OCI-LY7 (cell line): ENCODE measurements at regions not wholly inside any gene's neighbourhood (a gene's known extent, or its start where the extent isn't known, plus 50 kb on each side); places are given as distances from the start of the nearest gene placed in this dataset.

ENCODE experiments used
- BruUV-seq: library from RNA; stranded (reverse); fragments of 400-500 nt; replicated peaks from 2 replicates; lab custom pipeline; 2021; lab: Mats Ljungman, UMichigan
- CTCF ChIA-PET: fragments of 300-600 bp; sonication (Branson Sonifier 250); formaldehyde crosslinking; loops from one replicate; lab custom pipeline; 2022; ENCODE audit warnings: antibody characterized with exemption; ENCODE audit not compliant: unreplicated experiment; lab: Charles Lee
- POLR2A ChIA-PET: fragments of 300-600 bp; sonication (Branson Sonifier 250); formaldehyde crosslinking; loops from one replicate; lab custom pipeline; 2022; ENCODE audit warnings: antibody characterized with exemption; lab: Charles Lee
- DNase-seq: peaks from one replicate; pipeline ENCODE4 v3.0.0-alpha.2; 2015; ENCODE audit warnings: low spot score
- H2AFZ ChIP-seq: fragments of 200-600 bp; sonication (generic), shearing (Covaris generic); 2 replicates; pipeline ENCODE4 v1.6.1; 2014; ENCODE audit warnings: mild to moderate bottlenecking, antibody characterized with exemption, low read length, moderate library complexity
- H3K27ac ChIP-seq: fragments of 200-600 bp; sonication (generic); 2 replicates; pipeline ENCODE4 v1.5.1; 2014; ENCODE audit warnings: mixed run types, low read depth, mild to moderate bottlenecking, moderate library complexity, low read length, inconsistent platforms; ENCODE audit not compliant: poor library complexity, severe bottlenecking
- H3K36me3 ChIP-seq: fragments of 200-600 bp; sonication (generic); 2 replicates; pipeline ENCODE4 v1.6.1; 2014; ENCODE audit warnings: mild to moderate bottlenecking, antibody characterized with exemption, low read length, moderate library complexity, mixed read lengths; ENCODE audit not compliant: insufficient read depth
- H3K4me1 ChIP-seq: fragments of 200-600 bp; sonication (generic); 2 replicates; pipeline ENCODE4 v1.5.1; 2014; ENCODE audit warnings: mild to moderate bottlenecking, low read length; ENCODE audit not compliant: insufficient read depth, poor library complexity, severe bottlenecking
- H3K4me2 ChIP-seq: fragments of 200-600 bp; sonication (generic); 2 replicates; pipeline ENCODE4 v1.6.1; 2014; ENCODE audit warnings: mild to moderate bottlenecking, low read length
- H3K4me3 ChIP-seq: fragments of 200-600 bp; sonication (generic); 2 replicates; pipeline ENCODE4 v1.5.1; 2014; ENCODE audit warnings: mild to moderate bottlenecking, low read depth, low read length; ENCODE audit not compliant: poor library complexity, severe bottlenecking
- H3K79me2 ChIP-seq: fragments of 200-600 bp; sonication (generic); 2 replicates; pipeline ENCODE4 v1.6.1; 2016; ENCODE audit warnings: low read depth, mild to moderate bottlenecking, low read length, moderate library complexity, mixed read lengths; ENCODE audit not compliant: insufficient read depth
- H3K9me2 ChIP-seq: fragments of 200-600 bp; sonication (generic); 2 replicates; pipeline ENCODE4 v1.6.1; 2016; ENCODE audit warnings: mild to moderate bottlenecking, low read length, mixed read lengths; ENCODE audit not compliant: insufficient read depth
- H3K9me3 ChIP-seq: fragments of 200-600 bp; sonication (generic); 2 replicates; pipeline ENCODE4 v1.6.1; 2014; ENCODE audit warnings: mild to moderate bottlenecking, mixed run types, low read length, mixed read lengths
- H4K20me1 ChIP-seq: fragments of 200-600 bp; sonication (generic); 2 replicates; pipeline ENCODE4 v1.6.1; 2014; ENCODE audit warnings: mild to moderate bottlenecking, antibody characterized with exemption, low read length, moderate library complexity, mixed read lengths; ENCODE audit not compliant: insufficient read depth
- CTCF ChIP-seq: fragments of 200-600 bp; sonication (generic); conservative IDR thresholded peaks from 2 replicates; pipeline ENCODE4 v1.5.1; 2014; ENCODE audit warnings: mild to moderate bottlenecking, antibody characterized with exemption, low read length, moderate library complexity, mixed read lengths
- EZH2phosphoT487 ChIP-seq: fragments of 200-600 bp; sonication (generic); IDR thresholded peaks from 2 replicates; pipeline ENCODE4 v1.6.1; 2018; ENCODE audit warnings: low read depth, borderline replicate concordance, mild to moderate bottlenecking, mixed run types, antibody characterized with exemption, low read length, moderate library complexity, mixed read lengths
- intact Hi-C: fragments of 100-400 bp; cut with micrococcal nuclease; formaldehyde crosslinking; loops from one replicate; pipeline ENCODE4 v1.10.0; 2022; ENCODE audit not compliant: unreplicated experiment

GRCh38 chr15:93265111-93265556 lies 176.1 kb upstream of the RGMA start:
- H2AFZ ChIP-seq: no peak overlapping the region
- H3K4me1 ChIP-seq: no peaks in the 10 kb centered on the region
- no peak for DNase-seq
- TF ChIP-seq CTCF (no peak), EZH2phosphoT487 (no peak)
- H3K36me3 ChIP-seq: no peaks in the 10 kb centered on the region
- no peak overlapping the region for H3K4me2 ChIP-seq
- ChIA-PET POLR2A (no interaction called here), CTCF (no interaction called here)
- no TSS peak for BruUV-seq
- H3K9me2 ChIP-seq: no peaks in the 10 kb centered on the region
- H3K27ac ChIP-seq: no peak overlapping the region
- H4K20me1 ChIP-seq: no peaks in the 10 kb centered on the region
- no peak overlapping the region for H3K4me3 ChIP-seq
- no peaks in the 10 kb centered on the region for H3K9me3 ChIP-seq
- H3K79me2 ChIP-seq: no peaks in the 10 kb centered on the region
- intact Hi-C loops: no loop called here

DNA sequence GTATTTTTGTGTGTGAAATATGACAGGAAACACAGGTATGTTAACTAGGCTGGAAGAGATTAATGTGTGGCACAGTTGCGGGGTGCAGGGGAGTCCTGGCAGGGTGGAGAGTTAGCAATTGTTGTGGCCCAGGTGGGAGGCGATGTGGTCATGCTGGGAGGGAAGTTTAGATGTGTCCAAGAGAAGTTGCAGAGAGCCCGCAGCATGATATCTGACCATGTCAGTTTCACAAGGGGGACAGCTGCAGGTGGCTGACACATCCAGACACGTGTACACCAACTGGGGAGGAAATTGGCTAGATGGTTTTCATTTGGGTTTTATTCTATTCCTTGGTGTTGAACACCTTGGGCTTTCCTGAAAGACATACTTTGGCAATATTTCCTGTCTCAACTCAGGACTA lies 172.8 kb upstream of the RGMA start:
- H3K4me2 ChIP-seq: no peak overlapping the region
- H3K9me2 ChIP-seq: no peaks in the 10 kb centered on the region
- H2AFZ ChIP-seq: no peak overlapping the region
- CTCF ChIA-PET: no interaction called here
- no peaks in the 10 kb centered on the region for H3K9me3 ChIP-seq
- H3K27ac ChIP-seq: no peak overlapping the region
- no peak overlapping the region for H3K4me3 ChIP-seq
- no peaks in the 10 kb centered on the region for H3K79me2 ChIP-seq
- no peak for TF ChIP-seq EZH2phosphoT487
- no peak for TF ChIP-seq CTCF
- no peaks in the 10 kb centered on the region for H3K4me1 ChIP-seq
- DNase-seq: no peak
- no peaks in the 10 kb centered on the region for H4K20me1 ChIP-seq
- POLR2A ChIA-PET: no interaction called here
- no peaks in the 10 kb centered on the region for H3K36me3 ChIP-seq
- BruUV-seq: no TSS peak
- intact Hi-C loops: no loop called here

DNA sequence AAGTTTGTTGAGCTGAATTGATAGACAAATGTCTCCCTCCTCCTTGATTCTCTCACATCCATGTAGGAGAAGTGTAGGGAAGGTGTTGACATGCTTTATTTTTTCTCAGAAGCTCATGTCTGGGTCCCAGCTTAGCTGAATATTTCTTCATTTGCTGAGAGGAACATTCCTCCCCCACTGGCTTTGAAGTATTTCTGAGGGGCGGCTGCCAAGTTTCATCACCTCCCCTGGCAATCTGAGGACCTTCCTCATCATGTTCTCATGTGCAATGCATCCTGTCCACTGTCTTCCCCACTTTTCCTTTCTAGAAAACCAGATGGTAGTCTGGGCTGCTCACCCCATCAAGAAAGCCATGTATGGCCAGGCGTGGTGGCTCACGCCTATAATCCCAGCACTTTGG lies 168.9 kb upstream of the RGMA start:
- H4K20me1 ChIP-seq: no peaks in the 10 kb centered on the region
- no peak overlapping the region for H3K27ac ChIP-seq
- BruUV-seq: no TSS peak
- H3K4me3 ChIP-seq: no peak overlapping the region
- POLR2A ChIA-PET: no interaction called here
- no peak overlapping the region for H3K4me2 ChIP-seq
- H3K36me3 ChIP-seq: no peaks in the 10 kb centered on the region
- no peaks in the 10 kb centered on the region for H3K9me2 ChIP-seq
- no peaks in the 10 kb centered on the region for H3K79me2 ChIP-seq
- no peaks in the 10 kb centered on the region for H3K4me1 ChIP-seq
- CTCF ChIA-PET: no interaction called here
- TF ChIP-seq EZH2phosphoT487 (no peak), CTCF (no peak)
- intact Hi-C loops: no loop called here
- no peaks in the 10 kb centered on the region for H3K9me3 ChIP-seq
- H2AFZ ChIP-seq: no peak overlapping the region
- DNase-seq: no peak
